Stimulated activated CD8-positive, alpha-beta memory T cell treated with anti-CD3 and anti-CD28 coated beads, Interleukin-15, amount 100 ng/mL, for 24 hours (primary cell): ENCODE measurements at regions not wholly inside any gene's neighbourhood (a gene's known extent, or its start where the extent isn't known, plus 50 kb on each side); places are given as distances from the start of the nearest gene placed in this dataset.
"Not testable (repeated sequence)": the region's sequence is repeated elsewhere in the genome, so short reads cannot be mapped to it uniquely, and the experiment has no call there.

Experiments used
- DNase-seq: peaks from one replicate; pipeline ENCODE4 v3.0.0-alpha.2; 2020; ENCODE audit warnings: low read depth

- DNase-seq = not testable (repeated sequence)
Observed at GRCh38 chr9:67708109-67708508, 150.6 kb upstream of the ANKRD20A1 start.

GRCh38 chr9:67711429-67711828 lies 147.3 kb upstream of the ANKRD20A1 start:
- not testable (repeated sequence) for DNase-seq

GRCh38 chr9:67711931-67712330 lies 146.8 kb upstream of the ANKRD20A1 start:
- not testable (repeated sequence) for DNase-seq

DNA sequence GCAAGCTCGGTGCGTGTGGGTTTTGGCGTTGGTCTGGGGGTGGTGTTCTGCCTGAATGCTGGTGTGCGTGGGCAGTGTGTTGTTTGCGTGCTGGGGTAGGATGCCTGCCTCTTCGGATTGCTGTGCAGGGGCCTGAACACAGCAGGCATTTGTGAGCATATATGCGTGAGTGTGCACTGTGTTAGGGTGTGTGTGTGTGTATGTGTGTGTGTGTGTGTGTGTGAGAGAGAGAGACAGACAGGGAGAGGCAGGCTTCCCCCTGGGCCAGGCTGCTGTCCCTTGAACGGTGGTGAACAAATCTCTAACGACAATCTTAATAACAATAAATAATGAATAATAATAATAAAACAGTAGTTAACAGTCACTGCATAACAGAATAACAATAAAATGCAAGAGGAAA lies 145.8 kb upstream of the ANKRD20A1 start:
- DNase-seq = not testable (repeated sequence)

DNA sequence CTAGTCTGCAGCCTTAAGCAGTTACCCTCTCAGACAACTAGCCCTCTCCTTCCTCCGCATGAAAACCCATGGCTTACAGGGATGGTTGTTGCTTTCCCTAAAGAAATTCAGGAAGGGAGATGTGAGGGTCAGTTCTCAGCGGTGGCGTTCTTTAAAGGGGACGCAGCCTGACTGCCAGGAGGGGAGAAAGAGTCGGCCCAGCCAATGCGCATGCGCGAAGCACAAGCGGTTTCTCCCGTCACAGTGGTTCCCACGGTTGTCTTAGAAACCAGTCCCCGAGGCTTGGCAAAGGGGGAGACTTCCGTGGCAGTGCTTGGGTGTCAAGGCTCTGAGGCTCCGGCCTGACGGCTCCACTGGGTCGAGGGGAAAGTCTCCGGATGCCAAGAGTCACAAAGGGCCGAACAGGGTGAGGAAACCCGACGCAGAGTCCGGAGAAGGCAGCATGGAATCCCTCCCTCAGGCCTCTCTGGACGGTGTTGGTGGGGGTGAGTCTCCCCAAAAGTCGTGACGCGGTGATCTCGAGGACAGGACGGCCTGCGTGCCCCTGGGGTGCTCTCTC lies 140.8 kb upstream of the ANKRD20A1 start:
- peak; percentile 12 for DNase-seq

DNA sequence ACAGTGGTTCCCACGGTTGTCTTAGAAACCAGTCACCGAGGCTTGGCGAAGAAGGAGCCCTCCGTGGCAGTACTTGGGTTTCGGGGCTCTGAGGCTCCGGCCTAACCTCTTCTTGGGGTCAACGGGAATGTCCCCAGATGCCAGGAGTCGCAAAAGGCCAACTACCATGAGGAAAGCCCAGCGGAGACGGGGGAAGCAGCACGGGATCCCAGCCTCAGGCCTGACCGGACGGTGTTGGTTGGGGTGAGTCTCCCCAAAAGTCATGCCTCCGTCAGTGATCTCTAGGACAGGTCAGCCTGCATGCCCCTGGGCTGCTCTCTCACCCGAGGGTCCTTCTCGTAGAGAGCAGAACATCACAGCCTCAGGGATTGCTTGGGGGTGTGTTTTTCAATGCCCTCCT lies 138.2 kb upstream of the ANKRD20A1 start:
- not testable (repeated sequence) for DNase-seq

DNA sequence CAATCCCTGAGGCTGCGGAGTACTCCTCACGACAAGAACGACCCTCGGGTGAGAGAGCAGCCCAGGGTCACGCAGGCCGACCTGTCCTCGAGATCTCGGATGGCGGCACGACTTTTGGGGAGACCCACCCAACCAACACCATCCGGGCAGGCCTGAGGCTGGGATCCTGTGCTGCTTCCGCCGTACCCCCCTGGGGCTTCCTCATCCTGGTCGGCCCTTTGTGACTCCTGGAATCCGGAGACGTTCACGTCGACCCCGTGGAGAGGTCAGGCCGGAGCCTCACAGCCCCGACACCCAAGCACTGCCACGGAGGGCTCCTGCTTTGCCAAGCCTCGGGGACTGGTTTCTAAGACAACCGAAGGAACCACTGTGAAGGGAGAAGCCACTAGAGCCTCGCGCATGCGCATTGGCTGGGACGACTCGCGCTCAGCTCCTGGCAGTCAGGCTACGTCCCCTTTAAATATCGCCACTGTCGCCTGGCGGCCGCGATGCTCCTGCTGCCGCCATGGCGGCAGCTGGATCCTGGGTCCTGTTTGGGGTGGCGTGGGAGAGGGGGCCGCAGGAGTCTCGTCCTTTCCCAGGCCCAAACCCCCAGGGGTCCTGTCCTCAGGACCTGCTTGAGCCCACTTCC lies 136.2 kb upstream of the ANKRD20A1 start:
- DNase-seq = not testable (repeated sequence)

- DNase-seq = not testable (repeated sequence)
Observed at GRCh38 chr9:67723185-67723584, 135.5 kb upstream of the ANKRD20A1 start.

DNA sequence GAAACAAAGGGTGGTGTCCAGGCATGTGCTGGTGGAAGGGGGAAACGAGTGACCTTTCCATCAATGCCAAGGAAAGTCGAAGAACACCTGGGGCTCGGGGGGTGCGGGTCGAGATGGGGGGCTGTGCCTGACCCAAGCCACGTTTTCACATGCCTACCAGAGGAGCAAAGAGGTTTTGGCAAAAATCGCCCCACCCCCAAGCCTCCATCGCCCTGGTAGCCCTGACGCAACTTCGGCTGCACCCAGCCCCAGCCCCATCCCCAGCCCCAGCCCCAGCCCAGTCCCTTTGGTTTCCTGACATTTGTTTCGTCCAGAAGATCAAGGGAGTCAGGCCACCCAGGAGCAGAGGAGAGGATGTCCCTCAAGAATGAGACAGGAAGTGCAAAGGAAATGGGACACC lies 133.8 kb upstream of the ANKRD20A1 start:
- not testable (repeated sequence) for DNase-seq

GRCh38 chr9:67726213-67726988 lies 132.3 kb upstream of the ANKRD20A1 start:
- not testable (repeated sequence) for DNase-seq

- DNase-seq = not testable (repeated sequence)
Observed at GRCh38 chr9:67763133-67763532, 95.6 kb upstream of the ANKRD20A1 start.

GRCh38 chr9:67771807-67772206 lies 86.9 kb upstream of the ANKRD20A1 start:
- DNase-seq = not testable (repeated sequence)

GRCh38 chr9:67800170-67800569 lies 58.6 kb upstream of the ANKRD20A1 start:
- DNase-seq = not testable (repeated sequence)
